IMR-90 (cell line): ENCODE measurements at regions not wholly inside any gene's neighbourhood (a gene's known extent, or its start where the extent isn't known, plus 50 kb on each side); places are given as distances from the start of the nearest gene placed in this dataset.

ENCODE experiments used
- BHLHE40 ChIP-seq: fragments of 150-350 bp; IDR thresholded peaks from 2 replicates; pipeline ENCODE4 v1.6.1; 2016; ENCODE audit warnings: mild to moderate bottlenecking, low read depth, low read length
- POLR2A ChIP-seq: IDR thresholded peaks from 2 replicates; pipeline ENCODE4 v1.6.1; 2012; ENCODE audit warnings: mild to moderate bottlenecking, low read depth, low read length
- TF ChIP-seq, protein P1 (sequence below): conservative IDR thresholded peaks from 2 replicates; pipeline ENCODE4 v1.5.1; 2012; ENCODE audit warnings: mild to moderate bottlenecking, low read depth, low read length, improper control_type of control experiment

DNA sequence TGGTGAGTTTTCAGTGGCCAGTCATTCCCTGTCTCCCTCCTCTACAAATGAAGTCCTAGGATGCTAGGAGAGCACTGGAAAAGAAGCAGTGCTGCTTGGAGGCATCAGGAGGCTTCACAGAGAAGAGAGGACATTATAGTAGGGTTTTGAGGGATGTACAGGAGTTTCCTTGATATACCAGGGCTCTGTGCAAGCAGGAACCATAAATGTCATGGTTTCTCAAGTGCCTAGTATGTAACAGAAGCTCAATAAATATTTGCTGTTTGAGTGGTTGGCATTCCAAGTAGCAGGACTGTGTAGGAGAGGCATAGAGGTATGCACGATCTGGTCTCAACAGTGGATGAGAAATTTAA, 133.5 kb upstream of the WNT4 start:
- TF ChIP-seq, protein P1, sequence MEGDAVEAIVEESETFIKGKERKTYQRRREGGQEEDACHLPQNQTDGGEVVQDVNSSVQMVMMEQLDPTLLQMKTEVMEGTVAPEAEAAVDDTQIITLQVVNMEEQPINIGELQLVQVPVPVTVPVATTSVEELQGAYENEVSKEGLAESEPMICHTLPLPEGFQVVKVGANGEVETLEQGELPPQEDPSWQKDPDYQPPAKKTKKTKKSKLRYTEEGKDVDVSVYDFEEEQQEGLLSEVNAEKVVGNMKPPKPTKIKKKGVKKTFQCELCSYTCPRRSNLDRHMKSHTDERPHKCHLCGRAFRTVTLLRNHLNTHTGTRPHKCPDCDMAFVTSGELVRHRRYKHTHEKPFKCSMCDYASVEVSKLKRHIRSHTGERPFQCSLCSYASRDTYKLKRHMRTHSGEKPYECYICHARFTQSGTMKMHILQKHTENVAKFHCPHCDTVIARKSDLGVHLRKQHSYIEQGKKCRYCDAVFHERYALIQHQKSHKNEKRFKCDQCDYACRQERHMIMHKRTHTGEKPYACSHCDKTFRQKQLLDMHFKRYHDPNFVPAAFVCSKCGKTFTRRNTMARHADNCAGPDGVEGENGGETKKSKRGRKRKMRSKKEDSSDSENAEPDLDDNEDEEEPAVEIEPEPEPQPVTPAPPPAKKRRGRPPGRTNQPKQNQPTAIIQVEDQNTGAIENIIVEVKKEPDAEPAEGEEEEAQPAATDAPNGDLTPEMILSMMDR: no peak
- TF ChIP-seq POLR2A: no peak
- TF ChIP-seq BHLHE40: no peak
